ENCODE measurements at regions not wholly inside any gene's neighbourhood (a gene's known extent, or its start where the extent isn't known, plus 50 kb on each side); places are given as distances from the start of the nearest gene placed in this dataset.

GRCh38 chr18:78424403-78425018, 555.1 kb upstream of the SALL3 start:
- ChIA-PET CTCF (no interaction called here), POLR2A (no interaction called here)
- no peak for DNase-seq (ENCODE audit: extremely low spot score)
- TF ChIP-seq L3MBTL2 (conservative IDR thresholded peaks at IDR 0.05), result no peak
- TF ChIP-seq FOXK2 (IDR thresholded peaks at IDR 0.05), result no peak
- TF ChIP-seq FOXA1 (IDR thresholded peaks at IDR 0.05), result no peak
- no peak for TF ChIP-seq ARNT (IDR thresholded peaks at IDR 0.05)
- TF ChIP-seq LEF1 (IDR thresholded peaks at IDR 0.05; ENCODE audit: borderline replicate concordance), result no peak
- TF ChIP-seq NFRKB (IDR thresholded peaks at IDR 0.05), result no peak
- TF ChIP-seq ZNF384 (IDR thresholded peaks at IDR 0.05), result no peak
- TF ChIP-seq ELF4 (IDR thresholded peaks at IDR 0.05), result no peak
- no peak for TF ChIP-seq BHLHE40 (IDR thresholded peaks at IDR 0.05; ENCODE audit: borderline replicate concordance)
- no peak for TF ChIP-seq TARDBP (IDR thresholded peaks at IDR 0.05)
- TF ChIP-seq, protein P1, sequence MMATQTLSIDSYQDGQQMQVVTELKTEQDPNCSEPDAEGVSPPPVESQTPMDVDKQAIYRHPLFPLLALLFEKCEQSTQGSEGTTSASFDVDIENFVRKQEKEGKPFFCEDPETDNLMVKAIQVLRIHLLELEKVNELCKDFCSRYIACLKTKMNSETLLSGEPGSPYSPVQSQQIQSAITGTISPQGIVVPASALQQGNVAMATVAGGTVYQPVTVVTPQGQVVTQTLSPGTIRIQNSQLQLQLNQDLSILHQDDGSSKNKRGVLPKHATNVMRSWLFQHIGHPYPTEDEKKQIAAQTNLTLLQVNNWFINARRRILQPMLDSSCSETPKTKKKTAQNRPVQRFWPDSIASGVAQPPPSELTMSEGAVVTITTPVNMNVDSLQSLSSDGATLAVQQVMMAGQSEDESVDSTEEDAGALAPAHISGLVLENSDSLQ (IDR thresholded peaks at IDR 0.05), result no peak
- no peak for TF ChIP-seq SUZ12 (IDR thresholded peaks at IDR 0.05)
- no peak for TF ChIP-seq SP1 (IDR thresholded peaks at IDR 0.05)
- TF ChIP-seq CTBP1 (IDR thresholded peaks at IDR 0.05; ENCODE audit: borderline replicate concordance), result no peak

DNA sequence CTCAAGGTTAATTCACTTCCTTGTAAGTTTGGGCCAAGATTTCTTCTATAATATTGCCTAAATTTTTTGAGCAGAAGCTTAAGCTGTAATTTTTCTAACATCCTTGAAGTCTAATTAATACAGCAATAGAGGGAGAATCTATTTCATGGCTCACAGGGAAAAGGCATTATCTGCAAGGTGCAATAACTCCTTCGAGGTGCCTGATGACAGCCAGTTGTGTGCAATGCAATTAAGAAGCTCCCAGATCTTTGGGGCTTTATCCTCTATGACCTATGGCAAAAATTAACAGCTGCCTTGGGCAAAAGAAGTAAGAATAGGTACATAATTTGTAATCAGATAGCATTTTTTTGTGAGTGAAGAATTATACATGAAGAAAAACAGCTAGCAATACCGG, 554.6 kb upstream of the SALL3 start:
- no peak for DNase-seq (ENCODE audit: extremely low spot score)
- ChIA-PET POLR2A (no interaction called here), CTCF (no interaction called here)
- TF ChIP-seq ARNT (IDR thresholded peaks at IDR 0.05) (no peak), FOXK2 (IDR thresholded peaks at IDR 0.05) (no peak), L3MBTL2 (conservative IDR thresholded peaks at IDR 0.05) (no peak), NFRKB (IDR thresholded peaks at IDR 0.05) (no peak), SUZ12 (IDR thresholded peaks at IDR 0.05) (no peak), SP1 (IDR thresholded peaks at IDR 0.05) (no peak), ELF4 (IDR thresholded peaks at IDR 0.05) (no peak), TARDBP (IDR thresholded peaks at IDR 0.05) (no peak), FOXA1 (IDR thresholded peaks at IDR 0.05) (no peak)
- TF ChIP-seq, protein P1 (IDR thresholded peaks at IDR 0.05), result no peak

DNA sequence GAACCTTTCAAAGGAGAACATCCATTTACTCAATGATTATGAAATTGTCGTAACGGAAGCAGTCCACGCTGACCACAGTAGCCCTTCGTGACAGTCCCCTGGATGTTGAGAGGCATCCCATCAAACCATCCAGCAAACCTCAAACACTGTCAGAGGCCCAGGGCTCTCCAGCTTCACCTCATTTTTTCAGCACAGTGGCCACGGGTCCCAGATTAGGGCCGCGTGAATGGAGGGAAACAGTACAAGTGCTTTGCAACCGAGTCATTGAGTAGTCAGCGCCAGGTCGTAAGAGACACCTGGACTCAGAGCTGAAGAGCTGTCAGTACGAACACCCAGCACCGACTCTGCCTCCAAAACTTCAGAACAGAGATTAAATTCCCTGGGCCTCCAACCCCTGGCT, 552.5 kb upstream of the SALL3 start:
- TF ChIP-seq HDGF (IDR thresholded peaks at IDR 0.05; ENCODE audit: borderline replicate concordance) (no peak), FOXK2 (IDR thresholded peaks at IDR 0.05) (no peak), BHLHE40 (IDR thresholded peaks at IDR 0.05; ENCODE audit: borderline replicate concordance) (no peak), LEF1 (IDR thresholded peaks at IDR 0.05; ENCODE audit: borderline replicate concordance) (no peak), ARNT (IDR thresholded peaks at IDR 0.05) (no peak), L3MBTL2 (conservative IDR thresholded peaks at IDR 0.05) (no peak), FOXA1 (IDR thresholded peaks at IDR 0.05) (no peak), TARDBP (IDR thresholded peaks at IDR 0.05) (no peak), NFRKB (IDR thresholded peaks at IDR 0.05) (no peak), SP1 (IDR thresholded peaks at IDR 0.05) (no peak), FOXM1 (IDR thresholded peaks at IDR 0.05; ENCODE audit: borderline replicate concordance) (no peak), ZNF384 (IDR thresholded peaks at IDR 0.05) (no peak)
- TF ChIP-seq, protein P1 (IDR thresholded peaks at IDR 0.05), result no peak
- CTCF ChIA-PET, result no interaction called here
- no peak for DNase-seq (ENCODE audit: extremely low spot score)
- POLR2A ChIA-PET, result no interaction called here

GRCh38 chr18:78429127-78430108, 550.2 kb upstream of the SALL3 start:
- no peak for DNase-seq (ENCODE audit: extremely low spot score)
- ChIA-PET CTCF (no interaction called here), POLR2A (no interaction called here)
- TF ChIP-seq FOXM1 (IDR thresholded peaks at IDR 0.05; ENCODE audit: borderline replicate concordance) (no peak), FOXK2 (IDR thresholded peaks at IDR 0.05) (no peak), CTBP1 (IDR thresholded peaks at IDR 0.05; ENCODE audit: borderline replicate concordance) (no peak), NFRKB (IDR thresholded peaks at IDR 0.05) (no peak), LEF1 (IDR thresholded peaks at IDR 0.05; ENCODE audit: borderline replicate concordance) (no peak), ARNT (IDR thresholded peaks at IDR 0.05) (no peak), ZNF384 (IDR thresholded peaks at IDR 0.05) (no peak), FOXA1 (IDR thresholded peaks at IDR 0.05) (no peak), SP1 (IDR thresholded peaks at IDR 0.05) (no peak), BHLHE40 (IDR thresholded peaks at IDR 0.05; ENCODE audit: borderline replicate concordance) (no peak), TARDBP (IDR thresholded peaks at IDR 0.05) (no peak), ELF4 (IDR thresholded peaks at IDR 0.05) (no peak), L3MBTL2 (conservative IDR thresholded peaks at IDR 0.05) (no peak), HDGF (IDR thresholded peaks at IDR 0.05; ENCODE audit: borderline replicate concordance) (no peak), SUZ12 (IDR thresholded peaks at IDR 0.05) (no peak)
- TF ChIP-seq, protein P1 (IDR thresholded peaks at IDR 0.05), result no peak

GRCh38 chr18:78430131-78430758, 549.4 kb upstream of the SALL3 start:
- ChIA-PET POLR2A (no interaction called here), CTCF (no interaction called here)
- TF ChIP-seq TARDBP (IDR thresholded peaks at IDR 0.05) (no peak), ELF4 (IDR thresholded peaks at IDR 0.05) (no peak), SP1 (IDR thresholded peaks at IDR 0.05) (no peak), FOXM1 (IDR thresholded peaks at IDR 0.05; ENCODE audit: borderline replicate concordance) (no peak), L3MBTL2 (conservative IDR thresholded peaks at IDR 0.05) (no peak)
- TF ChIP-seq, protein P1 (IDR thresholded peaks at IDR 0.05), result no peak
- no peak for DNase-seq (ENCODE audit: extremely low spot score)
